GM18907 (cell line): ENCODE measurements at regions not wholly inside any gene's neighbourhood (a gene's known extent, or its start where the extent isn't known, plus 50 kb on each side); places are given as distances from the start of the nearest gene placed in this dataset.

ENCODE experiments used
- ATAC-seq: cut with Tn5 transposase; IDR thresholded peaks from one replicate; pipeline ENCODE4 v1.9.1; 2021; ENCODE audit warnings: mild to moderate bottlenecking, moderate library complexity; ENCODE audit not compliant: unreplicated experiment

DNA sequence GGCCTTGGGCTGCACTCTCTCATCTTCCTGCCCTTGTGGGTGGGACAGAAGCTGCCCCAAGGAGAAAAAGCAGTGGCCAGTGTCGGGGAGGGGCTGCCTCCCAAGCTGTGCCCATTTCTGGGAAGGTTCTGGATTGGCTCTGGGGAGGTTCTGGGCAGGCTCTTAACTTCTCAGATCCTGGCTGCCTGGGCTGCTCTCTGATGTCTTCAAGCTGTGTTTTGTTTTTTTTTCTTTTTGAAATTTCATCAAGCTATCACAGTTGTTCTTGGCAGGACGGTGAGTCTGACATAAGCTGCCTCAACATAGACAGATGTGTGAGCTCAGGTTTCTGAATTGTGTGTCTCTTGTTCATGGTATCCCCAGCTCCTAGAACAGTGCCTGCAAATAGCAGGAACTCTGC lies 1032.0 kb downstream of the BRD1 start:
- ATAC-seq: no peak

DNA sequence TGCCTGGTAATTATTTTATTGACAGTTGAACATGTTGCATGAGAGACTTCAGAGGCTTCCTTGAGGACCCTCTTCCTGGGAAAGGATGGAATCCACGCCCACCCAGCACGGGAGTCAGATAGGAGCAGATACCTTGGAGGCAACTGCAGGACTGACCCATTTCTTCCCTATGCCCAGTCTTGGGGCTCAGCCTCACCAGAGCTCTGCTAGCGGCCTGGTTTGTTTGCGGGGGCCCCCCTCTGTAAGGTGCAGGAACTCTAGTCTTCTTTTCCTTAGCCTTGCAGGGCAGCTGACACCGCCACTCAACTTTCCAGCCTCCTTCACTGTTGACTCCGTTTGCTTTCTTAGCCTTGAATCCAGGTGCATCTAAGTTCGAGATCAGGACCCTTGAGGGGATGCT lies 1032.8 kb downstream of the BRD1 start:
- ATAC-seq: no peak

DNA sequence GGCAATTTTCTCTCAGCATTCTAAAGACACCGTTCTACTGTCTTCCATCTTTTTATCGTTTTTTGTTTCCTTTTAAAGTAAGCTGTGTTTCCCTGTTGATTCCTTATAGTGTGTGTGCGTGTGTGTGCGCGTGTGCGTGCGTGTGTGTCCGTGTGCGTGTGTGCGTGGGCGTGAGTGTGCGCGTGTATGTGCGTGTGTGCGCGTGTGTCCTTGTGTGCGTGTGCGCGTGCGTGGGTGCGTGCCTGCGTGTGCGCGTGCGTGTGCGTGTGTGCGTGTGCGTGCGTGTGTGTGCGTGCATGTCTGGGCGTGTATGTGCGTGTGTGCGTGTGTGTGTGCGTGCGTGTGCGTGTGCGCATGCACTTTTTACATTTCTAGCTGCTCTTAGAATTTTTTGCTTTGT lies 1033.7 kb downstream of the BRD1 start:
- no peak for ATAC-seq

DNA sequence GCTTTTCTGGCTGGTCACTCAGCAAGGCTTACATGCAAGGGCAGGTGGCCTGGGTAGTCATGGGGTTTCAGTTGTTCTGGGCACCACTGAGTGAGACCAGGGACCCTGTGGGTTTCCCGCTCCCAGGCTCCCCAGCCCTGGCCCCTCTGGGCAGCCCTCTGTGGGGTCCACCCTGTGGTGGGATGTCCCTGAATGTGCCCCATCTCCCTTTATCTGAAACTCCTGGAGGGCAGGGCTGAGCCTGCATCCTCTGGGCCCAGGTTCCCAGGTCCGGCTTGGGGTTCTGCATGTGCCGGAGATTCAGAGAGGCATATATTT lies 1041.0 kb downstream of the BRD1 start:
- ATAC-seq: no peak

DNA sequence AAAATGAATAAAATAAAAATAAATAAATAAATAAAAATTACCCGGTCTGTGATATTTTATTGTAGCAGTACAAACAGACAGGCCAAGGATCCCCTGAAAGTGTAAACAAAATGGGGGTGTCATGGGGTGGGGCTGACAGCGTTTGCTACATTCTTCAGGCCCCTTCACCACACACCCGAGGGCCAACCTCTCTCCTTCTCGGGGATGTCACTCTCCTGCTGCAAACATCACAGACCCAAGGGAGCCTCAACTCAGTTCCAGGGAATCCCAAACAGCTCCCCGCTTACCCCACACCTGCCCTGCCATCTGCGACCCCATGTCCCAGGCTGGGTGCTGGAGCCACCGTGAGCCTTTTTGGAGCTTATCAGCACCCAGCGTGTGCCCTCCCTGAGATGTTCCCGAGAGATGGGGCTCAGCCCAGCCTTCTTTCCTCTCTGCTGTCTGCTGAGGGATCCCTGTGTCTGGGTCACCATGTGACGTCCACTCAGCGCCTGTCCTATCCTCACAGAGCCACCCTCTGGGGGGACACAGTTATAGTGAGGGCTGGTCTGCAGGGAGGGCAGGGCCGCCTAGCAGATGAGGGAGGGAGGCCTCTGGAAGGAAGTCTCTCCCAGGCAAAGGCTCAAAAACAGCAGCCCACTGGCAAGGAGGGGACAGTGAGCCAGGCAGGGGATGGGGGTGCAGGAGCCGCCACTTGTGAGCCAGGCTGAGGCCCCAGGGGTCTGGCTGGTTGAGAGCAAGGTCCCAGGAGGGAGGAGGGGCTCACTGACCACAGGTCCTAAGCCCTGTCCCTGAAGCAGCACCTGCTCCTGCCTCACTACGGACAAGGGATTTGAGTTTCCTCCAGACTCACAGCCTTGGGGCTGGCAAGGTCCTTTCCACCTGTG lies 1041.6 kb downstream of the BRD1 start:
- no peak for ATAC-seq

DNA sequence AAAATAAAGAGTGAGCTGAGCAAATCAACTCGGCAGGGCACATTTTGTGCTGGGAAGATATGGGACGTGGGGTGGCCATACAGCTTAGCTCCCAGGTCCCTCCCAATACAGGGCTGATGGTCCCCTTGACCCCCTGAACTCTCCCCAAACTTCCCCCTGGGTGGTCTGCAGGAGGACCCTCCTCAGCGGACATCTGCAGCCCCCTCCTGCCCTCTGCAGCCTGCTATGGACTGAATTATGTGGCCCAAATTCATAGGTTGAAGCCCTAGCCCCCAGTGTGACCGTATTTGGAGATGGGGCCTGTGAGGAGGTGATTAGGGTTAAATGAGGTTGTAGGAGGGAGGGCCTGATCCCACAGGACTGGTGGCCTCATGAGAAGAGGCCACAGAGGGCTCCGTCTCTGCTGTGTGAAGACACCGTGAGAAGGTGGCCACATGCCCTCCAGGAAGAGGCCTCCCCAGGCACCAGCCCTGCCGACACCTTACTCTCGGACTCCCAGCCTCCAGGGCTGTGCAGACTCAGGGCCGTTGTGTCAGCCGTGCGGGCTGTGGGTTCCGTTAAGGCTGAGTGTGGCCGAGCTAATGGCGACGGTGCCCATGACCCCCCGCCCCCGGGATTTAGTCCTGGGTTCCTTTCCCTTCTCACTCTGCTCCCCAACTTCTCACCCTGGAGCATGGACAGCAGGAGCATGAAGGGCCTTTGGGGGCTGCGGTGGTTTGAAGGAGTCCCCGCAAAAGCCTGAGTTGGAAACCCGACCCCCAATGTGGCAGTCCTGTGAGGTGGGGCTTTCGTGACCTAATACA lies 1042.8 kb downstream of the BRD1 start:
- no peak for ATAC-seq

- no peak for ATAC-seq
Measured at GRCh38 chr22:48783821-48784266, 1043.8 kb downstream of the BRD1 start.

DNA sequence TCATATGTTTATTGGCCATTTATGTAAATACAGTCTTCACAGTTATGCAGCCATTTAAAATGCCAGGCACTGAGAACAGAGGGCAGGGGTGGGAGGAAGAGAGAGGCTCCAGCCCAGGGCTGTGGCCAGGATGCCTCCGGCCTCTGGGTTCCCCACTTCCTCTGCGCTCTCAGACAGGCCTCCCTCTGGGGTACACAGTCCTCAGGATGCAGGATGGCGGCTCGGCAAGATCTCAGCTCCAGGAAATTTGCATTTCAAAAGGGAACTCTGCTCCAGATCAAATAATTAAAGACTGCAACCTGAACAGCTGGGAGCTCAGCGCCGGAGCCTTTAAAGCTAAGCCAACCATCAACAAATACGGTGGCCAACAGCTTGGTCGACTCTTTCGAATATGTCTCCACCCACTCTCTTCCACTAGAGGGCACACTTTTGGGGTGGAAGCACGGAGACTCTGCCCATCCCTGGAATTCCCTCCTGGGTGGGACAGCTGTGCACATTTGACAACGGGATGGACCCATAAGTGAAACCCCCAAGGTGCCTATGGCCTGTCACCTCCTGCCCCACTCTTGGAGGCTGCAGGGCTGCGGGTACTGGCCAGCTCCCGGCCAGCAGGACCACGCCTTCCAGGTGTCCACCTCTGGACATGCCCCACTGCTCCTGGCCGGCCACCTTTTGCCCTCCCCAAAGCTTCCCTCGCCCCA lies 1044.7 kb downstream of the BRD1 start:
- ATAC-seq: no peak

GRCh38 chr22:48782326-48782725 lies 1045.3 kb downstream of the BRD1 start:
- no peak for ATAC-seq

GRCh38 chr22:48781868-48782267 lies 1045.8 kb downstream of the BRD1 start:
- no peak for ATAC-seq

- no peak for ATAC-seq
Measured at GRCh38 chr22:48781391-48781790, 1046.3 kb downstream of the BRD1 start.

DNA sequence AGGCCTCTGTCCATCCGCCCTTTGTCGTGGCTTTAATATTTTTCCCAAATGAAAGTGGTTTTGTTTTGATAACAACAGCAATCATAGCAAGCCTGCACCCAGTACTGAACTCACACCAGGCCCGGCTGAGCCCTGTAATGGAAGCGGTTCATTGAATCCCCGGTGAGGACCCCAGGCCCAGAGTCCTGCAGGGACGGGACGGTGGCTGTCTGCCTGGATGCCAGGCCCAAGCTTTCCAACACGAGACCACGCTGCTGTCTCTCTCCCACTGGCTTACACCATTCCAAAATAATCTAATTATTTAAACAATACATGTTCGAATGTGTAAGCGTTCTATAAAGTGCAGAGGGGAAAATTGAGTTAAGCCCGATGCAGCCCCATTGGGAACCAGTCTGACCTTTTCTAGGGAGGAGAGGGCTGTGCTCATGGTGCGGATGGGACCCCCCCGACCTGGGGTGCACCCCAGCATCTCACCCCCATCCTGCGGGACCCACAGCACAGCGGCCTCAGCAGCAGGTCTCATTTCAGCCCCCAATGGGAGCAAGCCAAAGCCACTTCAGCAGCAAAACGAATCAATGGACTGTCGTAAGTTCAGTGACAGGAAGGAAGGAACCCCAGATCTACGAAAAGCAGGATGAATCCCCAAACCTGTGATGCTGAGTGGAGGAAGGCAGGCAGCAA lies 1046.9 kb downstream of the BRD1 start:
- ATAC-seq: no peak

- ATAC-seq: no peak
Measured at GRCh38 chr22:48779661-48780596, 1047.7 kb downstream of the BRD1 start.

DNA sequence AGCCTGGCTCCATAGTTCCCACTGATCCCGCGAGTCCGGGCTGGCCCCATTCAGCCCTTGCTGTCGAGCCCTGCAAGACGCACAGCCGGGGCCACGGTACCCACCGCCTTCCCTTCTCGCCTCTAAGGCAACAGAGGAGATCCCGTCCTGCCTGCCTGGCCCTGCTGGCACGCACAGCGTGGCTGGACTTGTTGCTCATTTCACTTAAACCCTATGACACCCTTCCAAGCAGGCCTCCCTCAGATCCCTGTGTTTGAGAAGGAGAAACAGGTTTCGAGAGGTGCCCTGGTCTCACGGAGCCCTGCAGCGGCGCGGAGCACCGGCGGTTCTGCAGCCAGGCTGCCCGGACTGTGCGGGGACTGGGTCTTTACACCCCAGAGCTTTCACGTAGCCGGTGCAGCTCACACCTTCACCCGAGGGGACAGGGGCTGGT lies 1048.4 kb downstream of the BRD1 start:
- ATAC-seq: no peak

GRCh38 chr22:48778308-48779195 lies 1049.1 kb downstream of the BRD1 start:
- ATAC-seq: no peak

DNA sequence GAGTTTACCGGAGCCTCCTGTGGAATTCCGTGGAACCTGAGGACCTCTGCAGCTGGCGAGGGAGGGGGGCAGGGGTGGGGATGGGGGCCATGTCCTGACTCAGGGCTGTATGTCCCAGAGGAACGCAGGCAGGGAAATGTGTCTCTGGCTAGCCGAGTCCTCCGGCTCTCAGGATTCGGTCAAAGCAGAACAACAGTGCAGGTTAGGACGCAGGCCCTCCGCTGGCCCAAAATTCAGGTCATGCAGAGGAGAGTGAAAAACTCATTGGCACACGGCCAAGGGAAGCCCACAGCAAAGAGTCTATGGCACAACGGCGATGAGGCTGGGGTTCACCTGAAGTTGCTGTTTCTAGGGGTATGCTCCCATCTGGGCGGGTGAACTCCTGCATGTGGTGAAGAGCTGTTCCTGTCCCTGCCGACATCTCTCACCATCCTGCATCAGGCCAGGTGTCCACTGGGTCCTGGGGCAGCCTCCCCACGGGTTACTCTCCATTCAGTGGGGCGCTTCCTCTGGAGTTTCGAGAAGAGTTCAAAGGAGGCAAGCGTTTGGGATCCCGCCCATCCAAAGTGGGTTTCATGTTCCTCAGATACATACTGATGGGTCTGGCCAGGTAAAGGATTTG lies 1055.3 kb downstream of the BRD1 start:
- ATAC-seq: no peak

- ATAC-seq: no peak
Measured at GRCh38 chr22:48765595-48765994, 1062.1 kb downstream of the BRD1 start.

DNA sequence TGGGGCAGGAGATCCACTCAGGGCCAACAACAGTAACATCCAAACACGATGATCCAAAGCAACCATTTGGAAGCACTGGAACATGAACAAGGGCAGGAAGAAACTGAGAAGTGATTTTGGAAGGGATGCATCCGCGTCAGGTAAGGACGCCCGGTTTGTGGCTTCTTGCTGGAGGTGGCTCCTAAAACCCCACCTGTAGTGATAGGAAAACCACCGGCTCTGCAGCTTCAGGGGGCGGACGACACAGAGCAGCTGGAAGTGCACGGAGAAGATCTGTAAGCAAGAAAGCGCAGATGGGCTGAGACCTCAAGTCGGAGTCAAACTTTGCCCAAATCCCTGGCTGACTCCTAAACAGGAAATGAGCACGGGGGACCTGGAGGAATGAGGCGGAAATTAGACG lies 1066.1 kb downstream of the BRD1 start:
- no peak for ATAC-seq
